IPS-NIHi7 (cell line): ENCODE measurements at regions not wholly inside any gene's neighbourhood (a gene's known extent, or its start where the extent isn't known, plus 50 kb on each side); places are given as distances from the start of the nearest gene placed in this dataset.

Source experiments
- DNase-seq: peaks from one replicate; pipeline ENCODE4 v3.0.0; 2012; ENCODE audit warnings: mixed read lengths; ENCODE audit errors: extremely low spot score

DNA sequence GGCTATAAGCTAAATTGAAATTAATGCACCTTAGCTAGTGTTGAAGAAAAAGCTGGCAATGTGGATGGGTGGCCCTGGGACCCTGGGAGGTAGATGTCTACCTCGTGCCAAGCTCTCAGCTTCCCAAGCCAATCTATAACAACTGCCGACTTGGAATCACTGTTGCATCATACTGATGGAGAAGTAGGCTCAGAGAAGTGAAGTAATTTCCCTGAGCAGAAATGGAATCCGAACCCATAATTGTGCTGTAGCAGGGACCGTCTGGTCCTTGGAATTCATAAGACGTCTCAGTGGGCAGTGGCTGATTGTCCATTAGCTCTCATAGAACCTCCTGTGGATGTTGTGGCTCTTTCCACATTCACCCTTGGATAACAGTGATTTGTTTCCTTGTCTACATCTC is 196.6 kb downstream of the RAB11FIP4 start:
- DNase-seq = no peak
